Cardiac muscle cell (in vitro differentiated cells and primary cell): ENCODE measurements at regions not wholly inside any gene's neighbourhood (a gene's known extent, or its start where the extent isn't known, plus 50 kb on each side); places are given as distances from the start of the nearest gene placed in this dataset.
A peak's percentile ranks its signal among the peaks of the same experiment; 100 is the strongest.
"Not testable (repeated sequence)": the region's sequence is repeated elsewhere in the genome, so short reads cannot be mapped to it uniquely, and the experiment has no call there.

Source experiments
- DNase-seq, 2 donors: peaks; one replicate each; pipeline versions ENCODE4 v3.0.0 to v3.0.0-alpha.2; 2010 to 2017; ENCODE audit warnings: low read depth in 1 of 2, low spot score in 1 of 2
- H3K27ac ChIP-seq: fragments of 200-600 bp; sonication (generic); 2 replicates; pipeline ENCODE4 v1.5.1; 2016
- H3K27me3 ChIP-seq: fragments of 200-600 bp; sonication (generic); 2 replicates; pipeline ENCODE4 v1.6.0; 2016; ENCODE audit warnings: control low read depth
- H3K36me3 ChIP-seq: fragments of 200-600 bp; sonication (generic); 2 replicates; pipeline ENCODE4 v1.5.1; 2016; ENCODE audit warnings: control low read depth
- H3K4me1 ChIP-seq: fragments of 200-600 bp; sonication (generic); 2 replicates; pipeline ENCODE4 v1.8.1; 2017; ENCODE audit warnings: low read depth, mild to moderate bottlenecking, mixed run types
- H3K4me3 ChIP-seq: fragments of 200-600 bp; sonication (generic); 2 replicates; pipeline ENCODE4 v1.5.1; 2016; ENCODE audit warnings: mild to moderate bottlenecking
- H3K9me3 ChIP-seq: fragments of 200-600 bp; sonication (generic); 2 replicates; pipeline ENCODE4 v1.5.1; 2017; ENCODE audit warnings: low read depth, mild to moderate bottlenecking, control low read depth
- CTCF ChIP-seq: IDR thresholded peaks from 2 replicates; pipeline ENCODE4 v1.5.1; 2012; ENCODE audit warnings: low read depth, mild to moderate bottlenecking, low read length

GRCh38 chr2:91843723-91844450 lies 3027.3 kb upstream of the TEKT4 start:
- H3K9me3 ChIP-seq, H3K4me3 ChIP-seq, H3K4me1 ChIP-seq, H3K27ac ChIP-seq, H3K36me3 ChIP-seq, H3K27me3 ChIP-seq, DNase-seq: not testable (repeated sequence)

- H3K36me3 ChIP-seq, H3K27me3 ChIP-seq, H3K4me1 ChIP-seq, H3K4me3 ChIP-seq, DNase-seq, H3K9me3 ChIP-seq, H3K27ac ChIP-seq: not testable (repeated sequence)
These were observed 3026.8 kb upstream of the TEKT4 start for GRCh38 chr2:91844451-91844825.

- not testable (repeated sequence) for H3K4me3 ChIP-seq, H3K4me1 ChIP-seq, H3K36me3 ChIP-seq, H3K27ac ChIP-seq, H3K9me3 ChIP-seq, H3K27me3 ChIP-seq, DNase-seq
These were observed 3024.8 kb upstream of the TEKT4 start for GRCh38 chr2:91846388-91846787.

- H3K27me3 ChIP-seq, H3K4me3 ChIP-seq: not testable (repeated sequence)
These were observed 3019.4 kb upstream of the TEKT4 start for GRCh38 chr2:91851689-91852420.

GRCh38 chr2:91856971-91857370 lies 3014.3 kb upstream of the TEKT4 start:
- not testable (repeated sequence) for H3K4me1 ChIP-seq, H3K27ac ChIP-seq, H3K4me3 ChIP-seq, H3K36me3 ChIP-seq, H3K9me3 ChIP-seq, H3K27me3 ChIP-seq, DNase-seq

More at GRCh38 chr2:91851689-91852420, 3019.4 kb upstream of the TEKT4 start:
- H3K27ac ChIP-seq, H3K36me3 ChIP-seq, H3K4me1 ChIP-seq, DNase-seq, H3K9me3 ChIP-seq: not testable (repeated sequence)

GRCh38 chr2:91857711-91858110 lies 3013.5 kb upstream of the TEKT4 start:
- H3K27me3 ChIP-seq, H3K4me3 ChIP-seq, H3K4me1 ChIP-seq, DNase-seq, H3K27ac ChIP-seq, H3K36me3 ChIP-seq, H3K9me3 ChIP-seq: not testable (repeated sequence)

GRCh38 chr2:91871716-91872115 lies 2999.5 kb upstream of the TEKT4 start:
- H3K4me3 ChIP-seq, H3K27ac ChIP-seq, H3K36me3 ChIP-seq, H3K4me1 ChIP-seq, H3K27me3 ChIP-seq, H3K9me3 ChIP-seq, DNase-seq: not testable (repeated sequence)

GRCh38 chr2:91873416-91873815 lies 2997.8 kb upstream of the TEKT4 start:
- H3K4me3 ChIP-seq, H3K27me3 ChIP-seq: not testable (repeated sequence)

GRCh38 chr2:91877658-91878210 lies 2993.5 kb upstream of the TEKT4 start:
- H3K4me3 ChIP-seq, H3K36me3 ChIP-seq, H3K27me3 ChIP-seq, H3K9me3 ChIP-seq, H3K4me1 ChIP-seq, DNase-seq, H3K27ac ChIP-seq: not testable (repeated sequence)

More at GRCh38 chr2:91873416-91873815, 2997.8 kb upstream of the TEKT4 start:
- not testable (repeated sequence) for DNase-seq, H3K27ac ChIP-seq, H3K9me3 ChIP-seq, H3K4me1 ChIP-seq, H3K36me3 ChIP-seq

- DNase-seq, H3K4me3 ChIP-seq, H3K4me1 ChIP-seq, H3K36me3 ChIP-seq, H3K9me3 ChIP-seq, H3K27me3 ChIP-seq, H3K27ac ChIP-seq: not testable (repeated sequence)
- peak; percentile 17 for TF ChIP-seq CTCF
These were observed 2976.1 kb upstream of the TEKT4 start for GRCh38 chr2:91895091-91895490.

GRCh38 chr2:91917602-91918001 lies 2953.6 kb upstream of the TEKT4 start:
- not testable (repeated sequence) for H3K36me3 ChIP-seq, H3K4me3 ChIP-seq, DNase-seq, H3K27ac ChIP-seq, H3K4me1 ChIP-seq, H3K9me3 ChIP-seq, H3K27me3 ChIP-seq
